Activated CD8-positive, alpha-beta memory T cell treated with anti-CD3 and anti-CD28 coated beads, Interleukin-2, amount 50 U/mL, for 1 hour (primary cell): ENCODE measurements at regions not wholly inside any gene's neighbourhood (a gene's known extent, or its start where the extent isn't known, plus 50 kb on each side); places are given as distances from the start of the nearest gene placed in this dataset.

ENCODE experiments used
- DNase-seq: peaks from one replicate; pipeline ENCODE4 v3.0.0-alpha.2; 2020; ENCODE audit errors: extremely low read depth

DNA sequence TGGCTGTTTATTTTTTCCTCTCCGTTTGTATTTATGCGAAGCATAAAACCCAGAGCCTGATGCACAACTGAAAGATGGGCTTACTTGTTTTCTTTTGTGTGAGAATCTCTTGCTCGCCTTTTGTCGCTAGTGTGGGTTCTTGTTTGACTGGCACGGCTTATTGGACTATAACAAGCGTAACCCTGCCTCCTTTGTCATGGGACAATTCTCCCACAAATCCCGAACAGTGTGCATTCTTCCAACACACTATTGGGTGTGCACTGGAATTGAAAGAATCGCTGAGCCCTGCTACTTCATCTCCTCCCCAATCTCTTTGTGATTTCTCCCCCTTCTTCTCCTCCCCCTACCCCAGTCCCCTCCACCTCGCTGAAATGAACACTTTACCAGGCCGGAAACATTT, 110.8 kb downstream of the ZIC5 start:
- DNase-seq: no peak

DNA sequence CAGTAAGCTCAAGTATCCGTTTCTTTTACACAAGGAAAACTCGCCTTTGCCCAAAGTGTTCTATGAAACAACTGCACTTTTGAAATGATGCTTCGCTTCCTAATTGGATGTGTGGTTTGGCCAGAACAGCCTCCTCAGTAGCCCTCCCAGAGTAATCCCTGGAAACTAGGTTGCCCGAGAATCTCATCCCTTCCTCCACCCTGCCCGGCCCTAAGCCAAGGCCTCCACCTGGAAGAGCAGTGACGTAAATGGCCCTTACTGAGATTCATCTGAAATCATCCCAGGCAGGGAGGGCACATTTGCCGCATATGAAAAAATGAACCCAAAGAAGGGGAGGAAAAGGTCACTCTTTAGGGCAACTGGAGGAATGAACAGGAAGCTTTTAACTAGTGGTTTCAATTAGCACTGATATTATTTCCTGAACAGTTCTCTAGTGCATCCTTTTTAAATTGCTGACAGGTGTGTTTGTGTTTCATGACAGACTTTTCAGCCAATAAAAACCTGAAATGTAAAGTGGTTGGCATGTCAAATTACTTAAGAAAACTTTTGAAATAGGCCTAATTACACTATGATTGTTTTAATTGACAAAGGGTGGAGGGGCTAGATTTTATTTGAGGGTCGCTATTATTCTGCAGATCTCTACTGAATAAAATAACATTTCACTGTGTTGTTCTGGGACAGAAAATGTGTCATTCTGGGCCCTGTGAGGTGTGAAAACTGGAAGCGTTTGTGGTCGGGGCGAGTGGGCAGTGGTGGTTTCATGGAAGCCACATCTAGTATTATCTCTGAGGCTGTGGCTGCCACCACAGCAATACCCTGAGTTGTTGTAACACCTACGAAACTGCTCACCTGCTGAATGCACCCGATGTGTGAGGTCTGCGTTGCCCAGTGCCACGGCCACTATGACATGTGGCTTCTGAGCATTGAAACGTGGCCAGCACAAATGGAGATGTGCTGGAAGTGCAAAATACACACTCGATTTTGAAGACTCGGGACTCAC, 112.1 kb downstream of the ZIC5 start:
- DNase-seq: no peak

DNA sequence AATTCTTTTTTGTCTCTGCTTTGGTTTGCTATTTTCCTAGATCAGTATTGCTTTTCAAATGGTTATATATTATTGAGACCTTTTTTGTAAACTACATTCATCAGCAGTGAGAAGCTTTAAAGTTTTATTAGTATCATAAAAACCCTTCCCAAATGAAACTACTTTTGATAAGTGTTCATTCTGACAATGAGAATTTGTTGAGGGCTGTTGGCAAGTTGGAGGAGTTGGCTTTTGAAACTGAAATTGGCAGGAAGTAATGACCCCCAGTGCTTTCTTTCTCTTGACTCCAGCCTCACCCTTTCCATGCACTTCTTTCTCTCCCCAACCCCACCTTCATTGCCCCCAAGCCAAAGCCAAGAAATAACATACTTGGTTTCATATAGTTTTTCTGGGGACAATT, 113.8 kb downstream of the ZIC5 start:
- no peak for DNase-seq

DNA sequence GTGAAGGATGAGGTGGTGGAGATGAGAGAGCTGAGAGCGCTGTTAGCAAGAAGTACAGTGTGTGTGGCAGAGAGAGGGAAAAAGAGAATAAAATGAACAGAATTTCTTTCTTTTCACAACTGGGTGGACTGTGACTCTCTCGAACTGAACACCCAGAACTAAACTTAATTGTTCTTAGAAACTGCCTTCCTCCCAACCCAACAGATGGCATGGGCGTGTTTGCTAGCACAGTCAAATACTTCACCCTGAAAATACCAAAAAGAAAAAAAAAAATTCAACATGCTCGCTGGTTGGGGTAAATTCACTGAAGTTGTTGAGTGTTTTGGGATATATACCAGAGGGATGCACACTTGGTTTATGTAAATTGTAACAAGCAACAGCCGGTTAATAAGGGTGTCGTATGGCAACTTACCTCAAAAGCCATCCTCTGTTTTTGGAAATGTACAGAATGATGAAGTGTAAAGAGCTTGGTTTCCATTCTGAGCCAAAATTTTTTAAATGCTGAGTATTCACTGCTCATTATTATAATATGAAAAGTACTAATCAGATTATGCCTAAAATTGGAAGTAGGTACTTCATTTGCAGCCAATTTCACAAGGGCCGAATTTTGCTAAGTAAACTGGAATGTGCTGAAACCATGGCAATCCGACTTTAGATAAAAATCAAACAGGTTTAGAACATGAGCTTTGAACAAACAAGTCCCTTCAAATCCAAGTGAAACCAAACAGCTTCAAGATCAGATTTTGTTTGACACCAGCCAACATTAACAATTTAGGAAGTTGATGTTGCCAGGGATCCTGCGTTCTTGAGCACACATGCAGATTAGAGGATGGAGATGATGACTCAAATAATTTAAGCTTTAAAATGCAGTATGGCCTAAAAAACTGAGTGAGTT, 115.8 kb downstream of the ZIC5 start:
- no peak for DNase-seq

DNA sequence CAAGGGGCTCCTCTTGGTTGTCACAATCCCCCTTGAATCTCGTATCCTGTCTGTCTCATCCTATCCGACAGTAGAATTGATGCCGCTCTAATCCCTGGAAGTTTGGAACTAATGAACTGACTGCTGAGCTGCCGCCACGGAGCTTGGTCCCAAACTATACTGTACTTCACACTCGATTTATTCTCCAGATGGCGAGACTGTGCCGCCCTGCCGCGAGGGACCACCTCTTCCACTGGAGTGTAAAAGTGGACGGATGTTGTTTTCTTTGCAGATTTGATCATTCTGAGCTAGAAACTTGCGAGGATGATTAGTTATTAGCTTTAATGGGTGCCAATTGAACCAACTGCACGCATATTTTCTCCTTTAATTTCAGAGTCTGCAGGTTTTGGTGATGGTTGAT, 117.2 kb downstream of the ZIC5 start:
- DNase-seq: no peak

DNA sequence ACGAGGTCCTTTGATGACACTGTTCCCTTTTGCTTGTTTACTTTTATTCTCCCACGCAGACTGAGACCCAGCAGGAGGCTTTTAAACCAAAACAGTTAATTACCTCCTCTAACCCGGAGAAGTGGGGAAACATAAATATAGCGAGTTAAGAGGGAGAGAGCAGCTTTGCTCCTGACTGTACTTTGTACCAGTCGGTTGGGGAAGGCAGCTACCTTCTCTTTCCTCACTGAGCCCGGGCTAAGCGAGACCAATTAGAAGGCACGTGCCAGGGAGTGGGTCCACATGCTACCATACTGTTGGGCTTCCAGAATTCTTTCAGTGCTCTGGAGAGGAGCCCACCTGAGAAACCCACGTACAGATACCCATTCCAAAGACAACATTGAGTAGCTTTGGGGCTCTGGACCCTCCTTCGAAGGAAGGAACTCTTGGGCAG, 124.2 kb downstream of the ZIC5 start:
- no peak for DNase-seq

DNA sequence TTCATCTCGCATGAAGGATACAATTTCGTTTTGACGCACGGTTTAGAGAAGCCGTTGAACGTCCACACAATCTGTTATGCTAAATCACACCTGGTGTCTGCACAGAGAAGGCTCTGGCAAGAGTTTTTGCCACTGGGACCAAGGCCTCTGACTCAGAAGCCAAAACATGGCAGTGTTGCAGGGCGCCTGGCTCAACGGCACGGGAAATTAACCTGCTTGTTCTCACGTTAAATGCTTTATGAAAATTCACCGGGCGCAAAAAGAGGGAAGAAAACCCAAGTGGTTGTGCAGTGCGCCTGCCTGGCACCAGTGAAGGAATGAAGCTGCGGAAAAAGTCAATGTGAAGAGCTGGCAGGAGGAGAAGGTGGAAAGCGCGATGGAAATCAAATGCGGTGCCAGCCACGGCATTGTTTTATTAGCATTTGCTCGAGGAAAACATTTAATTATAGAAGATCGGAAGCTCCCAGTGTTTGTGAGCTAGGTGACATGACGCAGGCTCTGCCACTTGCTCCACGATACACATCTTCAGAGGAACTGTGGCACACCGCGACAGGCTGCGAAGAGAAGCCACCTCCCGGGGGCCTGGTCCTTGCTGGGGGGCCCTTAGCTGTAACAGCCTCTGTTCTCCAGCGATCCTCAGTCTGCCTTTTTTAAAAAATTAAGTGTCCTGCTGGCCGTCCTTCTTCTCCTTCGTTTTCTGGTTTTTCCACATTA, 126.2 kb downstream of the ZIC5 start:
- no peak for DNase-seq

DNA sequence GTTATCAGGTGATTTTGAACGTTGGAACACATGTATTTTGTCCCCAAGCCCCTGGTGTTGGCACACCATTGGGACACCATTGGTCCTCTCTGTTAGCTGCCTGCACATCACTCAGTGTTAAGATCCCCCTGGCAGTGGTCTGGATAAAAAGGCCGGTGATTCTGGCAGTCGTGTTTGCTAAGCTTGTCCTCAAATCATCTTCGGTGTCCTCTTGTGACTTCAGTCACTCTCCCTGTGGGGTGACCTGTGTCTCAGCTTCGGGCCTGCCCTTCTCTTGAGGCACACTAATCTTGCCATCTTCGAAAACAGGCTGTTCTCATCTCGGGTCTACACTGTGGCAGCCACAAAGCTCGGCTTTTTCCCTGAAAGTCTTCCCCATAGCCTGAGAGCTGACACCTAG, 127.1 kb downstream of the ZIC5 start:
- DNase-seq: no peak

DNA sequence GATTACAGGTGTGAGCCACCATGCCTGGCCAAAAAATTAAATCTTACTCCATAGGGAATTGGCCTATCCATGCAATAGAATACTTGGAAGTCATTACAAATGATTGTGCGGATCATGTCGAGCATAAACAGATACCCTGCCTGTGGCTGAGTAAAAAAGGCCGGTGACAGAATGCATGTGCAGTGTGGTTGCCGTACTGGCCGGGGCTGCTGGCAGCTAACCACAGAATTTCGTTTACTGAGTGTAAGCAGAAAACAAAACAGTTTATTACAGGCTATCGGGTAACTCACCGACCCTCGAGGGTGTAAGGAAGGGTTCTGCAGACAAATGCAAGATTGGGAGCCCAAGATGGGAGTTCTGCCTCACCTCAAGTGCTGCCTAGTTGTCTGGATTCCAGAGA, 127.7 kb downstream of the ZIC5 start:
- no peak for DNase-seq

DNA sequence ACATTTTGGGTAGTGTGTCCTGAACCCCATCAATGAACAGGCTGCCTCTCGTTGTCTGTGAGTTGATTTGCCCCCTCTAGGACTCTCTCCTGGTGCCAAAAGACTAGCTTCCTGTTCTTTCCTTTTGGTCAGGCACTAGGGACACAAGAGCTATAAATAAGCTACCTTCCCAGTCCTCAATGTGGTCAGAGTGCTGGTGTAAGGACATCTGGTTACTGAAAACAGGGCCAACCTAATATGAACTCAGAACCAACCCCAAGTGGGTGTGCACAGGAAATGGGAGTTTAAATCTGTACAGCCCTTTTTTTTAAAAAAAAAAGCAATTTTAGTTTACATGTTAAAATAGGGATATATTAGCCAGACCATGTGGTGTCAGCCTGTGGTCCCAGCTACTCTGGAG, 129.2 kb downstream of the ZIC5 start:
- DNase-seq: no peak

DNA sequence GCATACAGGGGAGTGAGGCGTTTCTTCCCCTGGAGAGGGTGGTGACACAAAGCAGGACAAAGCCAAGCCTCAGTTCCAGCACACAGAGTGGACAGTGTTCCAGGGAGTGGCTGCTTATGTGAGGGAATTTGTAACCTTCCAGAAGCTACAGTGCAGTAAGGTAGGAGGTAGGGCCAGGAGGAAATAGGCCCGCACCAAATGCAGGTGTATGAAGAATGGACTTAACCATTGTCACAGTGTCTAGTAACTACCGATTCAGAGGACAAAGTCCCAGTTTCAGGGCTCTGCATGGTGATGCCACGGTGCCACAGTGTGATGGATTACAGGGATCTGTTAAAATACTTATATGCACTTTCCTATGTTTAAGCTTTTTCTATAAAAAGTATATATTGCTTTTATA, 135.3 kb downstream of the ZIC5 start:
- DNase-seq: no peak

DNA sequence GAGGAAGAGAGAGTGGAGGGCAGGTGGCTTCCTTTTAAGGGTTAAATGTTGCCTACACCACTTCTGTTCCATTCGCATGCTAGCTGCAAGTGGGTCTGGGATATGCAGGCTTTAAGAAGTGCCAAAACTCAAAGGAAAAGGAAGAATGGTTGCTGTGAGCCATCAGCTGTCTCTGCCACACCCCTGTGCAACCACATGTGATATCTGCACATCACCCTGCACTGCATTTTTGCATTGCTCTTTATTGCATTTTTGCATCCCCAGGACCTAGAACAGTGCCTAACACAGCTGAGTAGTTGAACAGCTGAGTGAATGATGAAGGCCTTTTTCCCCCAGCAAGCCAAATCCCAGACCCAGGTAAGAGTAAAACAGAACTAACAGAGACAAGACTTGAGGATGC, 136.1 kb downstream of the ZIC5 start:
- DNase-seq: no peak

DNA sequence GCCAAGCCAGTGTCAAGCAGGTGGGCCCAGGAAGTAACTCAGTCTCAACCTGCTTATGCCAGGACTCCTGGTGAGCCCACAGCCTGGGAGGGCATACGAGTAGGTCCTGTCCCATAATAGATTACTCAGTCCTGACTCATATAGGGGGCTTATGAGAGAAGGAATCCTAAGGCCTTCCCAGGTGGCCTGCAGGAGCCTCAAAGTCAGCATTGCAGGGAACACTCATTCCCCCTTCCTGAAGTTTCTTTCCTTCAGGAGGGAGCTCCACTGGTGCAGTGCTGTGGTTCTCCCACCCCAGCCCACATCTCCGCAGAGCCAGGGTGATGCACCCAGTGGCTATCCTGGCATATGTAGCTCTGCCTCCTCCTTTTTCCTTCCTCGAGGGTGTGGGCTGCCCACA, 137.3 kb downstream of the ZIC5 start:
- DNase-seq: no peak

DNA sequence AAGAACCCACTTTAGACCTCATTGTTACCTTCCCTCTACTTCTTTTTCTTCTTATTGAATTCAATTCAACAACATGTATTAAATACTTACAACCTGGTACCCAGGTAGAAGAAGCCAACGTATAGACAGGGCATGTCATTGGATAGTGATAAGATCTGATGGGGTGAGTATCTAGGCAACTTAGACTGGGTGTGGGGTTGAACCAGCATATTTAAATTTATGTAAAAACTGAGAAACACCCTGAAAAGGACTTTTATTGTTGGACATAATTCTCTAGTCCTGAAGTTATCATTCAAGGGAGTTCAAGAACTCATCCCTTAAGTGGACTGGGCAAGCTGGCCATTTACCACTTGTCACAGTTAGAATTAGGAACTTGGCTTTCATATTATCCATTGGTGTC, 139.2 kb downstream of the ZIC5 start:
- no peak for DNase-seq

DNA sequence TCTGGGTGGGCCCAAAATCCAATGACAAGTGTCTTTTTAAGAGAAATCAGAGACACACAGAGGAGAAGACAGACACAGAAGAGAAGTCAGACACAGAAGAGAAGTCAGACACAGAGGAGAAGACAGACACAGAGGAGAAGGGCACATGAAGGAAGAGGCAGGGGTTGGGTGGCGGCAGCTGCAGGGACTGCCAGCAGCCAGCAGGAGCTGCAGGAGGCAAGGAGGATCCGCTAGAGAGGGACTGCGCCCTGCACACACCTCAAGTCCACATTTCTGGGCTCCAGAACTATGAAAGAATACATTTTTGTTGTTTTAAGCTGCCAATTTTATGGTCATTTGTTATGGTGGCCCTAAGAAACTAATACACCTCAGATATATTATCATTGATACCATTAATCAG, 140.6 kb downstream of the ZIC5 start:
- no peak for DNase-seq

DNA sequence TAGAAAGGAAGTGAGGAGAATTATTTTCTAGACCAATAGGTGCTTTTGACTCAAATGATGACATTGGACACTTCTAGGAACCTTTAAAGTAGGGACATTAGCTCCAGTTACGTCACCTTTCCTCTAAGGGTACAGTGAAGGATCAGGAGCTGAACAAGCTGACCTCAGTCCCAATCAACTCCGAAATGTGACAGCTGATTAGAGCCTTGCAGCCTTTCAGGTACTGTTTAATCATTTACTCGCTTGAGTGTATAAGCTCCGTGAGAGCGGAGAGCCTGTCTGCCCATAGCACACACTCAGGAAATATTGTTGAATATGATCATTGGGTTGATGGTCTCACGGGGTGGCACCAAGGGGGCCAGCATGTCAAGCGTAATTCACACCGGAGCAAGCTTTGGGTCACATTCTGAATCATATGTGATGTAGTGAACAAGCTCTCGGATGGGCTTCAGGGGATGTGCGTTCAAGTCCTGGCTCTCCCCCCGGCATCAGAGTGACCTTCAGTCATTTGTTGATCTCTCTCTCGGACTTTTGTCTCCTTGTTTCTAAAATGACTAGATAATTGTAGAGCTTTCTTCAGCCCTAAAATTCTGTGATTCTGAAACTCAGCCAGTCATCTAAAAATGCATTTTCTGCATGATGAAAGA, 141.9 kb downstream of the ZIC5 start:
- DNase-seq: no peak

DNA sequence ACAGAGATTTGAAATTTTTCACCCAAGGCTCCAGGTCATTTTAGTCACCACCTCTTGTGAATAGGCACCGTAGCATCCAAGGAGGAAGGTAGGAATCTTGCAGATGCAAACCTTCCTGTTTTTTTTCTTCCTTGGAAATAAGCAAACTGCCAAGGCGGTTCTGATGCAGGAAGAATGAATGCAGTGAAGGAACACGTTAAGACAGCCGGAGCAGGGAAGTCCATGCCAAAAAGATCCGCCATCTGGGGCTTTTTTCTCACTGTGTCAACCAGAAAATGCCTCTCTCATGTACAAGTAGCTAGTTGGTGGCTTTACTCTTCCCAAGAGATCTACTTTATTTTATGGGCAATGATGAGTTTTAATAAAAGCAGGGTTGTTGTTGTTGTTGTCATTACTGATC, 142.4 kb downstream of the ZIC5 start:
- no peak for DNase-seq

DNA sequence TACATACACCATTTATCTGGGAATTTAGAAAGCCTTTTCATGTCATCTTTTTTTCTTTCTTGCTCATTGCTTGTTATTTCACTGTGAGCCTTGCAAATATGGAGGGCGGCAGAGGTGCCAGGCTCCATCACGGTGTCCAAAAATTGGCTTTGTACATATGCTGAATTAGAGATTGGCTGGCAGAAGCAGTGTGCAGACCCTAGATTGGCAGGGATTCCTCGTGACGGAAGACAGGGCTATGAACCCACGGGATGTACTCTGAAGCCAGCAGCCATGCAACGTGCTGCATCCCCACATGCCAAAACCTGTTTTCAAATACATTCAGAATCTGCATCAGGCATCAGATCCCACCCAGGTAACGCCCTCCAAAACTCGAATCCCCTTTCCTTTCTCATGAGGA, 142.8 kb downstream of the ZIC5 start:
- no peak for DNase-seq

DNA sequence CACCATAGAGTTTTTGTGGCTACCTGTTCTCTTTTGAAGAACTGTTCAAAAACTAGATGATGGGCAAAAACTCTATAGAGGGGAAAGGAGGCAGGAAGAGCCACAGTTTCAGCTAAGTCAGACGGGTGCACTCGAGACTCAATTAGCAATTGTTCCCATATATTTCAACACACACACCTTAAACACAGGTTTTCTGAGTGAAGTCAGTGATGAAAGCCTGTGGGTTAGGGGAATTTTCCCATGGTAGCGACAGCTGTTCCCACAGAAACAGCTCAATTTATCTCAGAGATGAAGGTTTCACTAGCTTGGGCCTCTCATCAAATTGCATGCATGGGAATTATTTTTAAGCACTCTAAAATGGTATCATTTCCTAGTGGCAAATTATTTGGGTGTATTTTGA, 143.4 kb downstream of the ZIC5 start:
- no peak for DNase-seq

DNA sequence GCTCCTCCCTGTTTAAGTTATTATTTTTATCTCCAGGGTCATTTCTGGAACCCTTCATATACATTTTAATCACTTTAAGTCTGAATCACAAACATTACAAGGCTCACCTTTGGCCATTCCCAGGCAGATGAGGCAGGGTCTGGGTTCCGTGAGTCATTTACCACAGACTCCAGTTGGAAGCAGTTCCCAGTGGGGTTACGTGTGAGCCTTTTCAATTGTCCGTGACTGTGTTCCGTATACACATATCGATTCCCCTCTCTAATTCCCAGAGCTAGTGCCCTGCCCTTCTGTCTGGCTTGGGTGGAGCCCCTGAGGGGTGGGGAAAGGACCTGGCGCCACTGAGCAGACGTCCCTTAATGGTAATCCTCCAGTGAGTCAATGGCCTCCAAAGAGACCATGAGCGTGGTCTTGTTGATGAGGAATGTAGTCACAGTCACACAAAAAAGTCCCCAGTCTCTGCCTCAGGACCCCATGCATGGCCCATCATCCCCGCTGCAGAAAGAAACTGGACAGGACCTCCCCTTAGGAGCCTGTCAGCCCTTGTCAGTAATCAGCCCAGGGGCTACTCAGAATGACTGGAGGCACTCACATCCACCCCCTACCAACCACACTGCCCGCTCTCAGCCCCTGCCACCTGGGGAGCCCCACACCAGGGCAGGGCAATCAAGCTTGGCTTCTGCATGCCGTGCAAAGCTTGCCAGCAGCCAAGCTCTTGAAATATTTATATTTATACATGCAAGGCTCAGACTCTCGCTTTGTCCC, 144.4 kb downstream of the ZIC5 start:
- DNase-seq: no peak

DNA sequence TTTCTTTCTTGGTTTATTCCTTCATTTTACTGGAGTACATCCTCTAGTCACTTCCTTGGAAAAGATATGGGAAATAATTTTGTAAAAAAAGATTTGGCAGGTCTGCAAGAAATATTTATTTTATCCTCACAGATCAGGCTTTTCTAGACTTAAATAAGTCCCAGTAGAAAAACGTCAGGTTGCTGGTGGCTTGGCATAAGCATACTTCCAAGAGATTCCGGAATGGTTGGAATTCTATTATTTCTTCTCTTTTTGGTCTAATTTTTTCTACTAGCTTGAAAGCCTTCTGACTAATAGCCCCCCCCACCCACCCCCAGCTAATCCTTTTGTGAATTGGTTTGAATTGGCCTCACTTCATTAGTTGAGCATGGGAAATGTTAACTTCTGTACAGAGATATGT, 147.6 kb downstream of the ZIC5 start:
- no peak for DNase-seq
